ENCODE measurements at regions not wholly inside any gene's neighbourhood (a gene's known extent, or its start where the extent isn't known, plus 50 kb on each side); places are given as distances from the start of the nearest gene placed in this dataset.

DNA sequence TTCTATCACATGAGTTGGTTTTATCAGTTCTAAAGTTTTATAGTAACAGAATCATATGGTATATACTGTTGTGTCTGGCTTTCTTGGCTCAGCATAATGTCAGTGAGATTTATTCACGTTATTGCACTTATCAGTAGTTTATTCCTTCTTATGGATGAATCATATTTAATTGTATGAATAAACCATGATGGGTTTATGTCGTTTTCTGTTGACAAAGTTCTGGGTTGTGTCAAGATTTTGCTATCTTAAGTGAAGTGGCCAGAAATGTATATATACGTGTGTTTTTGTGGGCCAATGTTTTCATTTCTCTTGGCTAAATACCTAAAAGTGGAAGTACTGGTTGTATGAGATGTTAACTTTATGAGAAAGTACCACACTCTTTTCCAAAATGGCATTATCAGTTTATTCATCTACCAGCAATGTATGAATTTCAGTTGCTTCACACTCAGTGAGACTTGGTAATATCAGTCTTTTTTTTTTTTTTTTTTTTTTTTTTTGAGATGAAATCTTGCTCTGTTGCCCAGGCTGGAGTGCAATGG lies 112.4 kb upstream of the DCBLD2 start:
- TF ChIP-seq, protein P1, sequence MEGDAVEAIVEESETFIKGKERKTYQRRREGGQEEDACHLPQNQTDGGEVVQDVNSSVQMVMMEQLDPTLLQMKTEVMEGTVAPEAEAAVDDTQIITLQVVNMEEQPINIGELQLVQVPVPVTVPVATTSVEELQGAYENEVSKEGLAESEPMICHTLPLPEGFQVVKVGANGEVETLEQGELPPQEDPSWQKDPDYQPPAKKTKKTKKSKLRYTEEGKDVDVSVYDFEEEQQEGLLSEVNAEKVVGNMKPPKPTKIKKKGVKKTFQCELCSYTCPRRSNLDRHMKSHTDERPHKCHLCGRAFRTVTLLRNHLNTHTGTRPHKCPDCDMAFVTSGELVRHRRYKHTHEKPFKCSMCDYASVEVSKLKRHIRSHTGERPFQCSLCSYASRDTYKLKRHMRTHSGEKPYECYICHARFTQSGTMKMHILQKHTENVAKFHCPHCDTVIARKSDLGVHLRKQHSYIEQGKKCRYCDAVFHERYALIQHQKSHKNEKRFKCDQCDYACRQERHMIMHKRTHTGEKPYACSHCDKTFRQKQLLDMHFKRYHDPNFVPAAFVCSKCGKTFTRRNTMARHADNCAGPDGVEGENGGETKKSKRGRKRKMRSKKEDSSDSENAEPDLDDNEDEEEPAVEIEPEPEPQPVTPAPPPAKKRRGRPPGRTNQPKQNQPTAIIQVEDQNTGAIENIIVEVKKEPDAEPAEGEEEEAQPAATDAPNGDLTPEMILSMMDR (IDR thresholded peaks at IDR 0.05; ENCODE audit: low read depth, low read length, missing control alignments) = no peak
- no peak overlapping the region for H3K4me3 ChIP-seq (ENCODE audit: low read depth, low read length)
- DNase-seq = no peak
- no peaks in the 10 kb centered on the region for H3K27me3 ChIP-seq (replicated peaks)
- in situ Hi-C loops (cut with HindIII; ENCODE audit: low pct_ligation_motif_present, low sequenced_read_pairs) = loop anchor here (25.0 kb wide), 1 partner anchor 402 kb away; no protein-coding TSS in a partner anchor
- no peak overlapping the region for H3K27ac ChIP-seq
- no peaks in the 10 kb centered on the region for H3K36me3 ChIP-seq (replicated peaks)

DNA sequence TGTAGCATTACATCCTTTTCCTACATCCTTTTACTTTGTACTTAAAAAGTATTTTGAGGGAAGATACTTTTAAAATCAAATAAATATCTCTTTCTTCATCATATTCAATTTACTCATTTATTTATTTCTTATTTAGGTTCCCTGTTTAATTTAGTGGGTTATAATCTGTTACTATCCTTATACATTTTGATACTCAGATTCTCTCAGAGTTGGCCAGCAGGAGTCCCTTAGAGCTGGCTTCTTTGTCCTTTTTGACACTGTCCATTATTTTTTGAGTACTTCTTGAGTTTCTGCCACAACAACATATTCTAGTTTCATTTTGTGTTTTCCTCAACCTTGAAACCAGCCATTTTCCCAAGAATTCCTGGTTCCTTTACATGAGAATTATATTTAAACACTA lies 111.6 kb upstream of the DCBLD2 start:
- TF ChIP-seq, protein P1 (IDR thresholded peaks at IDR 0.05; ENCODE audit: low read depth, low read length, missing control alignments) = peak; percentile 29
- H3K27me3 ChIP-seq (replicated peaks) = no peaks in the 10 kb centered on the region
- no peak overlapping the region for H3K4me3 ChIP-seq (ENCODE audit: low read depth, low read length)
- H3K36me3 ChIP-seq (replicated peaks) = no peaks in the 10 kb centered on the region
- H3K27ac ChIP-seq = no peak overlapping the region
- in situ Hi-C loops (cut with HindIII; ENCODE audit: low pct_ligation_motif_present, low sequenced_read_pairs) = loop anchor here (25.0 kb wide), 1 partner anchor 401 kb away; no protein-coding TSS in a partner anchor
- DNase-seq = no peak

DNA sequence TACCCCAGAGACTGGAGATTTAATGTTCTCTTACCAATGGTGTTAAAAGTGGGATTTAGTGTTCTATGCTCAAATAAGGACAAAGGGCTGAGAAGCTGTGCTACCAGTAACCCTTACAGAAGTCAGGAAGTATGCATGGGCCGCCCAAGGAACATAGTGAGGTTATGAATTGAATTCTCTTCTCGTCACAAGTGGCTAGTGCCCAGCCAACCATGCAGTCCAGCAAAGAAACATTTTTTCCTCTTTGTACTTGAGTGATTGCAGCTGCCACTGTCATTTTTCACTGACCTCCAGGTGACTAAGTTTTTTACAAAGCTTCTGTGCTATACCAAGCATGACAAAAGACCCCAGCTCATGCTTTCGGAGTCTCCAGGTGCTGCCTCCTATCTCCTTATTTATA lies 110.6 kb upstream of the DCBLD2 start:
- in situ Hi-C loops (cut with HindIII; ENCODE audit: low pct_ligation_motif_present, low sequenced_read_pairs) = loop anchor here (25.0 kb wide), 1 partner anchor 400 kb away; no protein-coding TSS in a partner anchor
- TF ChIP-seq, protein P1 (IDR thresholded peaks at IDR 0.05; ENCODE audit: low read depth, low read length, missing control alignments) = no peak
- H3K27ac ChIP-seq = no peak overlapping the region
- no peak for DNase-seq
- H3K36me3 ChIP-seq (replicated peaks) = no peaks in the 10 kb centered on the region
- H3K27me3 ChIP-seq (replicated peaks) = no peaks in the 10 kb centered on the region
- no peak overlapping the region for H3K4me3 ChIP-seq (ENCODE audit: low read depth, low read length)

DNA sequence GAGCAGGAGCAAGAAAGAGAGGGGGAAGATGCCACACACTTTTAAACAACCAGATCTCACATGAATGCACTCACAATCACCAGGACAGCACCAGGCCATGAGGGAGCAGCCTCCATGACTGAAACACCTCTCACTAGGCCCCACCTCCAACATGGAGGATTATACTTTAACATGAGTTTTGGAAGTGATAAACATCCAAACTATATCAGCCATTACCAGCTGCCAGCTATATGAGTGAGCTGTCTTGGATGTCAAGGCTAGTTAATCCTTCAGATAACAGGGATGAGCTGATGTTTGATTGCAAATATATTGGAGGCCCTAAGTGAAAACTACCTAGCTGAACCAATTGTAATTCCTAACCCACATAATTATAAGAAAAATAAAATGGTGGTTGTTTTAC lies 108.4 kb upstream of the DCBLD2 start:
- TF ChIP-seq, protein P1 (IDR thresholded peaks at IDR 0.05; ENCODE audit: low read depth, low read length, missing control alignments) = no peak
- H3K36me3 ChIP-seq (replicated peaks) = no peaks in the 10 kb centered on the region

DNA sequence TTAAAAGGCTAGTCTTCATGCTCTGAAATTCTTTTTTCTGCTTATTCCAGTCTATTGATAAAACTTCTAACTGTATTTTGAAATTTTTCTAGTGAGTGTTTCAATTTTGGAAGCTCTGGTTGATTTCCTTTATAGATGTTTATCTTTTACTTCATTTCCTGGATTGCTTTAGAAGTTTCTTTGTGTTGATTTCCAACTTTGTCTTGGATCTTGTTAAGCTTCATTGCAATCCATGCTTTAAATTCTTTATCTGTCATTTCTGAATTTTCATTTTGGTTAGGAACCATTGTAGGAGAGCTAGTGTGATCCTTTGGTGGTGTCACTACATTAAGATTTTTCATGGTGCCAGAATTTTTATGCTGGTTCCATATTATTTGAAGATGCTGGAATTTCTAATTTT lies 105.2 kb upstream of the DCBLD2 start:
- Histone ChIP-seq H3K27ac (no peak overlapping the region), H3K4me3 (ENCODE audit: low read depth, low read length) (no peak overlapping the region), H3K27me3 (replicated peaks) (no peaks in the 10 kb centered on the region), H3K36me3 (replicated peaks) (no peaks in the 10 kb centered on the region)
- DNase-seq = no peak
- TF ChIP-seq, protein P1 (IDR thresholded peaks at IDR 0.05; ENCODE audit: low read depth, low read length, missing control alignments) = no peak
- in situ Hi-C loops (cut with HindIII; ENCODE audit: low pct_ligation_motif_present, low sequenced_read_pairs) = loop anchor here (25.0 kb wide), 1 partner anchor 394 kb away; no protein-coding TSS in a partner anchor

More for the DNA sequence above, 108.4 kb upstream of the DCBLD2 start:
- DNase-seq = no peak
- H3K27ac ChIP-seq = no peak overlapping the region
- in situ Hi-C loops (cut with HindIII; ENCODE audit: low pct_ligation_motif_present, low sequenced_read_pairs) = loop anchor here (25.0 kb wide), 1 partner anchor 398 kb away; no protein-coding TSS in a partner anchor
- no peaks in the 10 kb centered on the region for H3K27me3 ChIP-seq (replicated peaks)
- no peak overlapping the region for H3K4me3 ChIP-seq (ENCODE audit: low read depth, low read length)

DNA sequence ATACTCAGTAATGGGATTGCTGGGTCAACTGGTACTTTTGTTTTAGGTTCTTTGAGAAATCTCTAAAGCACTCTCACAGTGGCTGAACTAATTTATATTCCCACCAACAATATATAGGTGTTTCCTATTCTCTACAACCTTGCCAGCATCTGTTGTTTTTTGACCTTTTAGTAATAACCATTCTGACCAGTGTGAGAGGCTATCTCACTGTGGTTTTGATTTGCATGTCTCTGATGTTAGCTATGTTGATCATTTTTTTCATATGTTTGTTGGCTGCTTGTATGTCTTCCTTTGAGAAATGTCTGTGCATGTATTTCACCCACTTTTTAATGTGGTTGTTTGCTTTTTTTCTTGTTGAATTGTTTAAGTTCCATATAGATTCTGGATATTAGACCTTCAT lies 98.2 kb upstream of the DCBLD2 start:
- TF ChIP-seq, protein P1 (IDR thresholded peaks at IDR 0.05; ENCODE audit: low read depth, low read length, missing control alignments) = no peak
- in situ Hi-C loops (cut with HindIII; ENCODE audit: low pct_ligation_motif_present, low sequenced_read_pairs) = loop anchor here (25.0 kb wide), 3 partner anchors 112 to 387 kb away; no protein-coding TSS in a partner anchor
- H3K4me3 ChIP-seq (ENCODE audit: low read depth, low read length) = no peak overlapping the region
- DNase-seq = no peak
- H3K27ac ChIP-seq = no peak overlapping the region
- H3K27me3 ChIP-seq (replicated peaks) = no peaks in the 10 kb centered on the region
- H3K36me3 ChIP-seq (replicated peaks) = no peaks in the 10 kb centered on the region
